GM18909 (cell line): ENCODE measurements at regions not wholly inside any gene's neighbourhood (a gene's known extent, or its start where the extent isn't known, plus 50 kb on each side); places are given as distances from the start of the nearest gene placed in this dataset.
"Not testable (repeated sequence)": the region's sequence is repeated elsewhere in the genome, so short reads cannot be mapped to it uniquely, and the experiment has no call there.

Experiments used
- ATAC-seq: cut with Tn5 transposase; IDR thresholded peaks from one replicate; pipeline ENCODE4 v1.9.1; 2021; ENCODE audit warnings: mild to moderate bottlenecking; ENCODE audit not compliant: unreplicated experiment, poor library complexity

GRCh38 chr5:142222225-142222865, 102.5 kb downstream of the SPRY4 start:
- no peak for ATAC-seq

GRCh38 chr5:142221091-142221860, 103.5 kb downstream of the SPRY4 start:
- ATAC-seq = no peak

- ATAC-seq = no peak
Measured at GRCh38 chr5:142219146-142219545, 105.7 kb downstream of the SPRY4 start.

GRCh38 chr5:142216931-142217330, 107.9 kb downstream of the SPRY4 start:
- no peak for ATAC-seq

GRCh38 chr5:142215915-142216681, 107.5 kb downstream of the NDFIP1 start:
- ATAC-seq = no peak

- ATAC-seq = no peak
Measured at GRCh38 chr5:142213077-142213476, 104.5 kb downstream of the NDFIP1 start.

GRCh38 chr5:142211918-142212317, 103.3 kb downstream of the NDFIP1 start:
- ATAC-seq = no peak

- ATAC-seq = no peak
Measured at GRCh38 chr5:142210864-142211412, 102.4 kb downstream of the NDFIP1 start.

GRCh38 chr5:142210011-142210410, 101.4 kb downstream of the NDFIP1 start:
- ATAC-seq = no peak

GRCh38 chr5:142208777-142209312, 100.3 kb downstream of the NDFIP1 start:
- ATAC-seq = no peak

GRCh38 chr5:142208244-142208643, 99.7 kb downstream of the NDFIP1 start:
- ATAC-seq = not testable (repeated sequence)

GRCh38 chr5:142206801-142207200, 98.2 kb downstream of the NDFIP1 start:
- no peak for ATAC-seq

GRCh38 chr5:142204219-142204618, 95.6 kb downstream of the NDFIP1 start:
- ATAC-seq = no peak
